ENCODE measurements at regions not wholly inside any gene's neighbourhood (a gene's known extent, or its start where the extent isn't known, plus 50 kb on each side); places are given as distances from the start of the nearest gene placed in this dataset.

DNA sequence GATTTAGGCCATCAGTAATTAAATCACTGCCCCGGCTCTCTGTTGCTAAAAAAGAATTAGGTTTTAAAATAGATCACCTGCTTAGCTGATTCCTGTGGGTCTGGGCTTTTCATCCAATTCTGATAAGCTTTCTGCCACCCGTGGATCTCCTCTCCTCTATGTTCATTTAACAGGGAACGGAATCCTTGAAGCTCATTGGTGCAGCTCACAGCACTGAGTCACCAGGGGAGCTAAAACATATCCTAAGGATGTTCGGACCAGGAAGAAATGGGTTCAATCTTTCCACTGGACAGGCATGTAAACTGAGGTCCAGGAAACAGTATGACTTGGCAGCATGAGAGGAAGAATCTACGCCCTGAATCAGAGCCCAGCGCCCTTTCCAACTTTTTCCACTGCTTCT, 267.1 kb upstream of the GRIA1 start:
- no peak for TF ChIP-seq POLR2A (IDR thresholded peaks at IDR 0.05)
- TF ChIP-seq, protein P1, sequence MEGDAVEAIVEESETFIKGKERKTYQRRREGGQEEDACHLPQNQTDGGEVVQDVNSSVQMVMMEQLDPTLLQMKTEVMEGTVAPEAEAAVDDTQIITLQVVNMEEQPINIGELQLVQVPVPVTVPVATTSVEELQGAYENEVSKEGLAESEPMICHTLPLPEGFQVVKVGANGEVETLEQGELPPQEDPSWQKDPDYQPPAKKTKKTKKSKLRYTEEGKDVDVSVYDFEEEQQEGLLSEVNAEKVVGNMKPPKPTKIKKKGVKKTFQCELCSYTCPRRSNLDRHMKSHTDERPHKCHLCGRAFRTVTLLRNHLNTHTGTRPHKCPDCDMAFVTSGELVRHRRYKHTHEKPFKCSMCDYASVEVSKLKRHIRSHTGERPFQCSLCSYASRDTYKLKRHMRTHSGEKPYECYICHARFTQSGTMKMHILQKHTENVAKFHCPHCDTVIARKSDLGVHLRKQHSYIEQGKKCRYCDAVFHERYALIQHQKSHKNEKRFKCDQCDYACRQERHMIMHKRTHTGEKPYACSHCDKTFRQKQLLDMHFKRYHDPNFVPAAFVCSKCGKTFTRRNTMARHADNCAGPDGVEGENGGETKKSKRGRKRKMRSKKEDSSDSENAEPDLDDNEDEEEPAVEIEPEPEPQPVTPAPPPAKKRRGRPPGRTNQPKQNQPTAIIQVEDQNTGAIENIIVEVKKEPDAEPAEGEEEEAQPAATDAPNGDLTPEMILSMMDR (IDR thresholded peaks at IDR 0.05) = no peak

Measured in Peyer's patch (tissue), 4 donors.